ENCODE measurements at regions not wholly inside any gene's neighbourhood (a gene's known extent, or its start where the extent isn't known, plus 50 kb on each side); places are given as distances from the start of the nearest gene placed in this dataset.

GRCh38 chr11:59008947-59009346 lies 69.7 kb downstream of the GLYATL1 start:
- no peaks in the 10 kb centered on the region for H3K36me3 ChIP-seq (ENCODE audit: control insufficient read depth in 1 of 2, insufficient read depth in 2 of 2, low read length in 1 of 2)
- peaks cover 3% of the 10 kb centered on the region for H3K9me3 ChIP-seq (ENCODE audit: control insufficient read depth, low read length)
- 3 to 5% methylated on average over 1 of the region's 1 CpG for WGBS, 2 donors
- no peaks in the 10 kb centered on the region for H3K4me1 ChIP-seq (ENCODE audit: control insufficient read depth in 1 of 2, insufficient read depth in 2 of 2, low read length in 2 of 2)
- H3K27me3 ChIP-seq (ENCODE audit: control insufficient read depth in 1 of 2, insufficient read depth in 2 of 2, low read length in 1 of 2) = no peaks in the 10 kb centered on the region
- no peak overlapping the region for H3K4me3 ChIP-seq (ENCODE audit: low read length in 2 of 2)
- ATAC-seq (ENCODE audit: low FRiP score) = no peak
- no peak overlapping the region for H3K27ac ChIP-seq (ENCODE audit: low read depth in 1 of 2, low read length in 2 of 2)
- intact Hi-C loops (cut with DNase I) = no loop called here
- DNase-seq = no peak

GRCh38 chr11:59009661-59010060 lies 70.4 kb downstream of the GLYATL1 start:
- H3K36me3 ChIP-seq (ENCODE audit: control insufficient read depth in 1 of 2, insufficient read depth in 2 of 2, low read length in 1 of 2) = no peaks in the 10 kb centered on the region
- ATAC-seq (ENCODE audit: low FRiP score) = no peak
- intact Hi-C loops (cut with DNase I) = no loop called here

GRCh38 chr11:59010708-59011107 lies 71.4 kb downstream of the GLYATL1 start:
- Histone ChIP-seq H3K36me3 (ENCODE audit: control insufficient read depth in 1 of 2, insufficient read depth in 2 of 2, low read length in 1 of 2) (no peaks in the 10 kb centered on the region), H3K27me3 (ENCODE audit: control insufficient read depth in 1 of 2, insufficient read depth in 2 of 2, low read length in 1 of 2) (no peaks in the 10 kb centered on the region), H3K27ac (ENCODE audit: low read depth in 1 of 2, low read length in 2 of 2) (no peak overlapping the region), H3K4me3 (ENCODE audit: low read length in 2 of 2) (no peak overlapping the region), H3K4me1 (ENCODE audit: control insufficient read depth in 1 of 2, insufficient read depth in 2 of 2, low read length in 2 of 2) (no peaks in the 10 kb centered on the region), H3K9me3 (ENCODE audit: control insufficient read depth, low read length) (peaks cover 3% of the 10 kb centered on the region)
- WGBS, 2 donors = 88 to 89% methylated on average over 3 of the region's 3 CpGs
- intact Hi-C loops (cut with DNase I) = no loop called here
- ATAC-seq (ENCODE audit: low FRiP score) = no peak
- DNase-seq = no peak

More at GRCh38 chr11:59009661-59010060, 70.4 kb downstream of the GLYATL1 start:
- WGBS, 2 donors = 33 to 48% methylated on average over 2 of the region's 2 CpGs
- Histone ChIP-seq H3K4me1 (ENCODE audit: control insufficient read depth in 1 of 2, insufficient read depth in 2 of 2, low read length in 2 of 2) (no peaks in the 10 kb centered on the region), H3K9me3 (ENCODE audit: control insufficient read depth, low read length) (peaks cover 3% of the 10 kb centered on the region), H3K27ac (ENCODE audit: low read depth in 1 of 2, low read length in 2 of 2) (no peak overlapping the region), H3K4me3 (ENCODE audit: low read length in 2 of 2) (no peak overlapping the region), H3K27me3 (ENCODE audit: control insufficient read depth in 1 of 2, insufficient read depth in 2 of 2, low read length in 1 of 2) (no peaks in the 10 kb centered on the region)
- DNase-seq = no peak

GRCh38 chr11:59011655-59012397 lies 72.5 kb downstream of the GLYATL1 start:
- Histone ChIP-seq H3K4me1 (ENCODE audit: control insufficient read depth in 1 of 2, insufficient read depth in 2 of 2, low read length in 2 of 2) (no peaks in the 10 kb centered on the region), H3K4me3 (ENCODE audit: low read length in 2 of 2) (no peak overlapping the region), H3K27ac (ENCODE audit: low read depth in 1 of 2, low read length in 2 of 2) (no peak overlapping the region), H3K27me3 (ENCODE audit: control insufficient read depth in 1 of 2, insufficient read depth in 2 of 2, low read length in 1 of 2) (no peaks in the 10 kb centered on the region), H3K9me3 (ENCODE audit: control insufficient read depth, low read length) (peaks cover 3% of the 10 kb centered on the region), H3K36me3 (ENCODE audit: control insufficient read depth in 1 of 2, insufficient read depth in 2 of 2, low read length in 1 of 2) (no peaks in the 10 kb centered on the region)
- ATAC-seq (ENCODE audit: low FRiP score) (no peak), DNase-seq (peak in 1 of 2 donors; percentile 49)
- intact Hi-C loops (cut with DNase I) = no loop called here
- WGBS, 2 donors = 41 to 43% methylated on average over 3 of the region's 3 CpGs

GRCh38 chr11:59012398-59013265 lies 73.3 kb downstream of the GLYATL1 start:
- ATAC-seq (ENCODE audit: low FRiP score) (no peak), DNase-seq (no peak)
- H3K9me3 ChIP-seq (ENCODE audit: control insufficient read depth, low read length) = peaks cover 3% of the 10 kb centered on the region
- WGBS, 2 donors = 75 to 81% methylated on average over 4 of the region's 4 CpGs
- H3K36me3 ChIP-seq (ENCODE audit: control insufficient read depth in 1 of 2, insufficient read depth in 2 of 2, low read length in 1 of 2) = no peaks in the 10 kb centered on the region
- H3K27ac ChIP-seq (ENCODE audit: low read depth in 1 of 2, low read length in 2 of 2) = no peak overlapping the region
- intact Hi-C loops (cut with DNase I) = no loop called here
- H3K4me3 ChIP-seq (ENCODE audit: low read length in 2 of 2) = no peak overlapping the region
- H3K4me1 ChIP-seq (ENCODE audit: control insufficient read depth in 1 of 2, insufficient read depth in 2 of 2, low read length in 2 of 2) = no peaks in the 10 kb centered on the region
- H3K27me3 ChIP-seq (ENCODE audit: control insufficient read depth in 1 of 2, insufficient read depth in 2 of 2, low read length in 1 of 2) = no peaks in the 10 kb centered on the region

- no peaks in the 10 kb centered on the region for H3K4me1 ChIP-seq (ENCODE audit: control insufficient read depth in 1 of 2, insufficient read depth in 2 of 2, low read length in 2 of 2)
- WGBS, 2 donors = 64 to 70% methylated on average over 4 of the region's 4 CpGs
- no peaks in the 10 kb centered on the region for H3K36me3 ChIP-seq (ENCODE audit: control insufficient read depth in 1 of 2, insufficient read depth in 2 of 2, low read length in 1 of 2)
- ATAC-seq (ENCODE audit: low FRiP score) = no peak
- DNase-seq = no peak
- intact Hi-C loops (cut with DNase I) = no loop called here
- H3K4me3 ChIP-seq (ENCODE audit: low read length in 2 of 2) = no peak overlapping the region
- H3K27me3 ChIP-seq (ENCODE audit: control insufficient read depth in 1 of 2, insufficient read depth in 2 of 2, low read length in 1 of 2) = no peaks in the 10 kb centered on the region
- H3K27ac ChIP-seq (ENCODE audit: low read depth in 1 of 2, low read length in 2 of 2) = no peak overlapping the region
- H3K9me3 ChIP-seq (ENCODE audit: control insufficient read depth, low read length) = no peaks in the 10 kb centered on the region
These were observed 61.0 kb upstream of the GLYATL1B start for GRCh38 chr11:59025097-59025496.

- H3K4me1 ChIP-seq (ENCODE audit: control insufficient read depth in 1 of 2, insufficient read depth in 2 of 2, low read length in 2 of 2) = no peaks in the 10 kb centered on the region
- ATAC-seq (ENCODE audit: low FRiP score) = no peak
- intact Hi-C loops (cut with DNase I) = no loop called here
- H3K9me3 ChIP-seq (ENCODE audit: control insufficient read depth, low read length) = no peaks in the 10 kb centered on the region
- H3K27me3 ChIP-seq (ENCODE audit: control insufficient read depth in 1 of 2, insufficient read depth in 2 of 2, low read length in 1 of 2) = no peaks in the 10 kb centered on the region
- WGBS, 2 donors = 77 to 78% methylated on average over 5 of the region's 5 CpGs
- no peak for DNase-seq
- no peaks in the 10 kb centered on the region for H3K36me3 ChIP-seq (ENCODE audit: control insufficient read depth in 1 of 2, insufficient read depth in 2 of 2, low read length in 1 of 2)
- no peak overlapping the region for H3K27ac ChIP-seq (ENCODE audit: low read depth in 1 of 2, low read length in 2 of 2)
- H3K4me3 ChIP-seq (ENCODE audit: low read length in 2 of 2) = no peak overlapping the region
These were observed 58.0 kb upstream of the GLYATL1B start for GRCh38 chr11:59028105-59028504.

- Histone ChIP-seq H3K9me3 (ENCODE audit: control insufficient read depth, low read length) (no peaks in the 10 kb centered on the region), H3K27ac (ENCODE audit: low read depth in 1 of 2, low read length in 2 of 2) (no peak overlapping the region), H3K4me1 (ENCODE audit: control insufficient read depth in 1 of 2, insufficient read depth in 2 of 2, low read length in 2 of 2) (no peaks in the 10 kb centered on the region), H3K36me3 (ENCODE audit: control insufficient read depth in 1 of 2, insufficient read depth in 2 of 2, low read length in 1 of 2) (no peaks in the 10 kb centered on the region), H3K27me3 (ENCODE audit: control insufficient read depth in 1 of 2, insufficient read depth in 2 of 2, low read length in 1 of 2) (no peaks in the 10 kb centered on the region), H3K4me3 (ENCODE audit: low read length in 2 of 2) (no peak overlapping the region)
- ATAC-seq (ENCODE audit: low FRiP score) (no peak), DNase-seq (no peak)
- intact Hi-C loops (cut with DNase I) = no loop called here
- WGBS, 2 donors = 61 to 69% methylated on average over 2 of the region's 2 CpGs
These were observed 56.7 kb upstream of the GLYATL1B start for GRCh38 chr11:59029366-59029889.
